ENCODE measurements at regions not wholly inside any gene's neighbourhood (a gene's known extent, or its start where the extent isn't known, plus 50 kb on each side); places are given as distances from the start of the nearest gene placed in this dataset.

DNA sequence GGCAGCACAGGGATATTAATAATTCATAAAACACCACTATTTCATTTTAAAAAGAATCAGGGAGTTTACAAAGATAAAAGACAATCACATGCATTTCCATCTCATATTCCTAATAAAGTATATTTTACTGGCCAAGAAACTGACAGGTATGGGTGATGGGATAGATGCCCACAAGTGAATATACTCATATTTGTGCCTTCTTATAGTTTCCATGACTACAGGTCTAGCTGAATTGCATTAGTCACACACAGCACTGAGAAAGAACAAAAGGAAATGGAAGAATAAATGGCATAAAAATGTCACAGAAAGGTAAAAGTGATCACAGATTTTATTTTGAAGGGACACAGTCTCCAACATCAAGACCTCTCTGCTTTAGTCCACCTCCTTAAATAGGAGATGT lies 193.5 kb downstream of the PLK2 start:
- Histone ChIP-seq H3K4me1 (ENCODE audit: control insufficient read depth, low read depth, low read length) (no peaks in the 10 kb centered on the region), H3K36me3 (ENCODE audit: control insufficient read depth, low read depth, low read length) (no peaks in the 10 kb centered on the region), H3K27ac (ENCODE audit: low read length) (no peak overlapping the region), H3K9me3 (ENCODE audit: control insufficient read depth, low read depth, low read length) (no peaks in the 10 kb centered on the region), H3K9ac (ENCODE audit: low read length) (no peak overlapping the region), H3K27me3 (ENCODE audit: control insufficient read depth, insufficient read depth, low read length) (no peaks in the 10 kb centered on the region), H3K4me3 (ENCODE audit: low read length) (no peak overlapping the region)

DNA sequence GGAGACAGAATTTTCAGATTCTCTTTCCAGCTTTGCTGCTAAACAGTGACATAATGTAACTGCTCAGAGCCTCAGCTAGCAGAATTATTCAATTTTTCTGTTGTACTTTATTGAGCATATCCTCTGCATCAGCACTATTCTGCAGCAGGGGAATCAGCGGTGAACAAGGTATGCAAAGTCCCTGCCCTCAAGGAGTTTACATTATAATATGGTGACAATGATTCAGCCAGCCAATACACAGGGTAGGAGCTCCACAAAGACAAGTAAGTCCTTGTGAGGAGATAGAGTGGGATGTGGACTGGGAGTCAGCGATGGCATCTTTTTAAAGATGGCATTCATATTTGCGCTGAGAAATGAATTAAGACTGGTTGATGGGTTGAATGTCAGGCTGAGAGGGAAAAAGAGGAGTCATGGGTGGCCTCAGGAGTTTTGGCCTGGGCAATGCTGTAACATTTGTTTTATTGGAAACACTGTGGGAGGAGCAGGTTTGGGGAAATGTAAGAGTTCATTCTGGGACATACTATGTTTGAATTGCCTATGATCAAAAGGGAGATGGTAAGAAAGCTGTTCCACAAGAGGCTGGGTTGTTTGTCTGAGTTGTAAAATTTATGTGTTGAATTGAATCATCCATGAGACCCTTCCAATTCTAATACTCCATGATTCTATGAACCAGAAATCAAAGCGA lies 194.5 kb downstream of the PLK2 start:
- H3K27ac ChIP-seq (ENCODE audit: low read length), result no peak overlapping the region
- H3K9ac ChIP-seq (ENCODE audit: low read length), result no peak overlapping the region
- no peaks in the 10 kb centered on the region for H3K4me1 ChIP-seq (ENCODE audit: control insufficient read depth, low read depth, low read length)
- no peaks in the 10 kb centered on the region for H3K36me3 ChIP-seq (ENCODE audit: control insufficient read depth, low read depth, low read length)
- H3K9me3 ChIP-seq (ENCODE audit: control insufficient read depth, low read depth, low read length), result no peaks in the 10 kb centered on the region
- no peaks in the 10 kb centered on the region for H3K27me3 ChIP-seq (ENCODE audit: control insufficient read depth, insufficient read depth, low read length)
- no peak overlapping the region for H3K4me3 ChIP-seq (ENCODE audit: low read length)

DNA sequence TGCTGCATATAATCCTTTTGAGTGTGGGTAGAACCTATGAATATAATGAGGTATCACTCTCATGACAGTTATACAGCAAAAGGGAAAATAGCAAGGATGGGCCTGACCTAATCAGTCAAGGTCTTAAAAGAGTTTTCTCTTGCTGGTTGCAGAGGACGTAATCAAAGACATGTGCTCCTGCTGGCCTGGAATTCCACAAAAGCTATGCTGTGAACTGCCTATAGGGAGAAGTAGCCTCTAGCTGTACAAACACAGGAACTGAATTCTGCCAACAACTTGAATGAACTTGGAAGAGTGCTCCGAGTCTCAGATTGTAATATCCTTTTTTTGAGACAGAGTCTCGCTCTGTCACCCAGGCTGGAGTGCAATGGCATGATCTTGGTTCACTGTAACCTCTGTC lies 195.6 kb downstream of the PLK2 start:
- no peak overlapping the region for H3K27ac ChIP-seq (ENCODE audit: low read length)
- H3K27me3 ChIP-seq (ENCODE audit: control insufficient read depth, insufficient read depth, low read length), result no peaks in the 10 kb centered on the region

DNA sequence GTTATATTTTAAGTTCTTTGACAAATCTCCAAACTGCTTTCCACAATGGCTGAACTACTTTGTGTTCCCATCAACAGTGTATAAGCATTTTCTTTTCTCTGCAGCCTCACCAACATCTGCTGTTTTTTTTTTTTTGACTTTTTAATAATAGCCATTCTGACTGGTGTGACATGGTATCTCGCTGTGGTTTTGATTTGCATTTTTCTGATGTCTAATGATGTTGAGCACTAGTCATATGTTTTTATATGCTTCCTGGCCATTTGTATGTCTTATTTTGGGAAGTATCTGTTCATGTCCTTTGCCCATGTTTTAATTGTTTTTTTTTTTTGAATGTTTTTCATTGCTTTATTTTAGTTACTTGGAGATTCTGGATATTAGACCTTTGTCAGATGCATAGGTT lies 196.6 kb downstream of the PLK2 start:
- H3K4me1 ChIP-seq (ENCODE audit: control insufficient read depth, low read depth, low read length), result peaks cover 10% of the 10 kb centered on the region
- H3K4me3 ChIP-seq (ENCODE audit: low read length), result no peak overlapping the region
- no peaks in the 10 kb centered on the region for H3K9me3 ChIP-seq (ENCODE audit: control insufficient read depth, low read depth, low read length)
- no peak overlapping the region for H3K27ac ChIP-seq (ENCODE audit: low read length)
- H3K9ac ChIP-seq (ENCODE audit: low read length), result no peak overlapping the region
- H3K36me3 ChIP-seq (ENCODE audit: control insufficient read depth, low read depth, low read length), result no peaks in the 10 kb centered on the region
- H3K27me3 ChIP-seq (ENCODE audit: control insufficient read depth, insufficient read depth, low read length), result no peaks in the 10 kb centered on the region

More for the DNA sequence above, 195.6 kb downstream of the PLK2 start:
- H3K9ac ChIP-seq (ENCODE audit: low read length), result no peak overlapping the region
- peaks cover 9% of the 10 kb centered on the region for H3K4me1 ChIP-seq (ENCODE audit: control insufficient read depth, low read depth, low read length)
- H3K36me3 ChIP-seq (ENCODE audit: control insufficient read depth, low read depth, low read length), result no peaks in the 10 kb centered on the region
- no peak overlapping the region for H3K4me3 ChIP-seq (ENCODE audit: low read length)
- H3K9me3 ChIP-seq (ENCODE audit: control insufficient read depth, low read depth, low read length), result no peaks in the 10 kb centered on the region

DNA sequence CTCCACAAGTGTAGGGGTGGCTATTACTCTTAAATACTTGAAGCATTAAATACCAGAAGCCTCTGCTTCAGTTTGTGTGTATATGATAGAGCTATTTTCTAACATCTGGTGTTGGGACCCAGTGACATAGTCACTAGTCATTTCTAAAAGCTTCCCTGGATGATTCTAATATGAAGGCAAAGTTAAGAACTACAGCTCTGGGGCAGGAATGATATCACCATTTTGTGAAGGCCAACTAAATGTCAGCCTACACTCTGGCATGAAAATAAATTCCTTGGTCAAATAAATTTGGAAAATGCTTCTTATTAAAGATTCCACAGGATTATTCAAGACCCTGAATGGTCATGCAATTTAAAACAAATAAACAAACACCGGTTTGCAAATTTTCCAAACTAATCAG lies 197.7 kb downstream of the PLK2 start:
- no peaks in the 10 kb centered on the region for H3K9me3 ChIP-seq (ENCODE audit: control insufficient read depth, low read depth, low read length)
- H3K4me3 ChIP-seq (ENCODE audit: low read length), result no peak overlapping the region
- H3K27me3 ChIP-seq (ENCODE audit: control insufficient read depth, insufficient read depth, low read length), result no peaks in the 10 kb centered on the region
- no peak overlapping the region for H3K9ac ChIP-seq (ENCODE audit: low read length)
- H3K36me3 ChIP-seq (ENCODE audit: control insufficient read depth, low read depth, low read length), result no peaks in the 10 kb centered on the region
- no peak overlapping the region for H3K27ac ChIP-seq (ENCODE audit: low read length)
- H3K4me1 ChIP-seq (ENCODE audit: control insufficient read depth, low read depth, low read length), result peaks cover 10% of the 10 kb centered on the region

DNA sequence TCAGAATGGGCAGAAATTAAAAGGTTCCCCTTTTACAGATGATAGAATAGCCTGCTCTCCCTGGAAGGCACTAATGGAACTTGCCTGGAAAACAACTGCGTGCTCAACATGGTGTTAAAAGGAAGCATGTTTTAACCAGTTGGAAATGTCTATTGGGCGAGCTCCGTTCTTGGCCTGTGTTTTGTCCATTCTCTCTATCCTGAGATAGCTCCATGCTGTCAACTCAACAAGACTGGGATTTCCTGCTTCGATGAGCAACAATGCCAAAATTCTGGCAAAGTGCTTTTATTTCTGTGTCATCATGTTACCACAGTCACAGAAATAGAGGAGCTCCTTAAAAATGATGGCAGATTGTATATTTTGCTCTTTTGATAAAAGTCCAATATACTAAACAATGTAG lies 198.3 kb downstream of the PLK2 start:
- H3K36me3 ChIP-seq (ENCODE audit: control insufficient read depth, low read depth, low read length), result no peaks in the 10 kb centered on the region
- no peaks in the 10 kb centered on the region for H3K27me3 ChIP-seq (ENCODE audit: control insufficient read depth, insufficient read depth, low read length)
- H3K4me3 ChIP-seq (ENCODE audit: low read length), result no peak overlapping the region
- no peaks in the 10 kb centered on the region for H3K9me3 ChIP-seq (ENCODE audit: control insufficient read depth, low read depth, low read length)
- H3K4me1 ChIP-seq (ENCODE audit: control insufficient read depth, low read depth, low read length), result peaks cover 10% of the 10 kb centered on the region
- no peak overlapping the region for H3K9ac ChIP-seq (ENCODE audit: low read length)
- H3K27ac ChIP-seq (ENCODE audit: low read length), result no peak overlapping the region

DNA sequence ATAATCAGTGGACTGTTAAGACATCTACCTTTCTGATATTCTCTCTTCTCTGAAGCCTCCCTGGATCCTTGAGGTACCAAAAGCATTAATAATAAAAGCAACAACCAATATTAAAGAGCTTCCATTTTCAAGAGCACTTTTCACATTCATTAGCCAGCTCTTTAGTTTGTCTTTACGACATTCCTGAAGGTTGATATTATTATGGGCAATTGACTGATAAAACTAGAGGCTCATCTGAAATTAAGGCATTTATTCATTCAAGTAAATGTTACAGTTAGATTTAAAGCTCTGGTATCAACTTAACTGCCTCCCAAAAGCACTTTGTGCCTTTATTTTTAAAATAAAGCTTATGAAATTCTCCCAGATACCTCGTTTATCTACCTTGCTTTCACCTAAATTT lies 199.6 kb downstream of the PLK2 start:
- no peaks in the 10 kb centered on the region for H3K36me3 ChIP-seq (ENCODE audit: control insufficient read depth, low read depth, low read length)

DNA sequence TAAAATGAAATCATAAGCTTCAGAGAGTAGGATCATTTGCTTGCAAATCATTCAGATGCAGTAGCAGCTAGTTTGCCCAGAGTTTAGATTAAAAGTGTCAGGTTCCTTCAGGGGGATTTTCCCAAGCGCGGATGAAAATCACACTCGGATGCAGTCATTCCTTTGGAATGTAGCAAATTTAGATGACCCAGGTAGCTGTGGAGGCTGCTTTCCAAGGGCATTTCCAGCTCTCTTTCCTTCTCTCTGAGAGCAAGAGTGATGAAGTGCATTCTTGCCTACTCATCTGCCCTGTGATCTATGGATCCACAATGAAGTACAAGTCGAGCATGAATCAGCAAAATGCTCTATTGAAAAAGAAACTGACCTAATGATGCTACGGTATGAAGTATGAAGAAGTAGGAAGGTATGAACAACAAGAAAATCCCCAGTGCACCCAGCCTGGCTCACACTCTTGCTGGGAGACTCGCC lies 200.2 kb downstream of the PLK2 start:
- no peaks in the 10 kb centered on the region for H3K36me3 ChIP-seq (ENCODE audit: control insufficient read depth, low read depth, low read length)
- peak overlapping the region; percentile 47 for H3K27ac ChIP-seq (ENCODE audit: low read length)
- no peak overlapping the region for H3K9ac ChIP-seq (ENCODE audit: low read length)
- peaks cover 10% of the 10 kb centered on the region for H3K4me1 ChIP-seq (ENCODE audit: control insufficient read depth, low read depth, low read length)
- H3K27me3 ChIP-seq (ENCODE audit: control insufficient read depth, insufficient read depth, low read length), result no peaks in the 10 kb centered on the region
- no peaks in the 10 kb centered on the region for H3K9me3 ChIP-seq (ENCODE audit: control insufficient read depth, low read depth, low read length)
- H3K4me3 ChIP-seq (ENCODE audit: low read length), result no peak overlapping the region

More for the DNA sequence above, 199.6 kb downstream of the PLK2 start:
- H3K9ac ChIP-seq (ENCODE audit: low read length), result no peak overlapping the region
- peak overlapping the region; percentile 47 for H3K27ac ChIP-seq (ENCODE audit: low read length)
- H3K27me3 ChIP-seq (ENCODE audit: control insufficient read depth, insufficient read depth, low read length), result no peaks in the 10 kb centered on the region
- peaks cover 10% of the 10 kb centered on the region for H3K4me1 ChIP-seq (ENCODE audit: control insufficient read depth, low read depth, low read length)
- H3K9me3 ChIP-seq (ENCODE audit: control insufficient read depth, low read depth, low read length), result no peaks in the 10 kb centered on the region
- no peak overlapping the region for H3K4me3 ChIP-seq (ENCODE audit: low read length)

DNA sequence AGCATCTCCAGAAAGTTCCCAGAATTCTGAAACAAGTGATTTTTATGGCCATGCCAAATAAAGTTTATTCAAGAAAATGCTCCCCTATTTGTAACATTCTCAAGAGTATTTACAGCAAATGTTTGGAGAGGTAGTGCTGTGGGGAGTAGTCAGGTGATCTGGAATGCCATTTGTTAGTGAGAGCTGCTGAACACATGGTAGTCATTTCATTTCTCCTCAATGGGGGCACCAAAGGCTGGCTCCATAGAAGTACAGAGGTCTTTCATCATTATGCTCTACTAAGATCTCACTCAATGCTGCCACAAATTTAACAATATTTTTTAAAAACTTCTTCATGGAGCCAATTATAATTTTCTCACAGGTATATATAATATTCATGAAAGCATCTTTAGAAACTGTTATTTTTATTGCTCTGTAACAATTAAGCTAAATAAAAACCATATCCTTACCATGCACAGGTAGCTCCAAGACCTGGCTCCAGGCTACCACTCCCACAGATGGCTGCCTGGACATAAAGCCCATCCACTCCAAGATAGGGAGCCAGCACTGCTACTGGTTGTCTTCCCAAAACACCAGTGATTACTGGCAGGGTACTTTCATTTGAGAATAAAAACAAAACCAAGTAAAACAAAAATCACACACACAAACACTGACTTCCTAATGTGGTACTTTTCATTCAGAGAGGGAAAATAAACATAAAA lies 200.8 kb downstream of the PLK2 start:
- Histone ChIP-seq H3K4me1 (ENCODE audit: control insufficient read depth, low read depth, low read length) (peaks cover 10% of the 10 kb centered on the region), H3K27ac (ENCODE audit: low read length) (no peak overlapping the region), H3K36me3 (ENCODE audit: control insufficient read depth, low read depth, low read length) (no peaks in the 10 kb centered on the region), H3K27me3 (ENCODE audit: control insufficient read depth, insufficient read depth, low read length) (no peaks in the 10 kb centered on the region), H3K4me3 (ENCODE audit: low read length) (no peak overlapping the region), H3K9me3 (ENCODE audit: control insufficient read depth, low read depth, low read length) (no peaks in the 10 kb centered on the region), H3K9ac (ENCODE audit: low read length) (no peak overlapping the region)

DNA sequence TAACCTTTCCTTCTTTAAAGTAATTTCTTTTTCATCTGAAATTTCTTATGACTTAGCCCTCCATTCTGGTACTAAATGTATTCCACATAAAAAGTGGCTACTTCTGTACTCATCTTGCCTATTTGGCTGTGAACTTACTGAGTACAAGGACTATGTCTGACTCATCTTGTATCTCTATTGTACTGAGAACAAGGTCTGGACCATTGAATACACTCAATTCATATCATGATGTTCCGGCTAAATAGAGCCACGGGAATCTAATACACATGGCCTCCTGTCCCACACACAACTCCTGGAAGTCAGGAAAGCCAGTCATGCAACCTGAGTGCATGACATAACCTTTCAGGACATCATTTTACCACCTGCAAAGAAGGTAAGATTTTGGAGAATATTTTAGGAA lies 203.9 kb downstream of the PLK2 start:
- H3K9ac ChIP-seq (ENCODE audit: low read length), result no peak overlapping the region
- no peaks in the 10 kb centered on the region for H3K27me3 ChIP-seq (ENCODE audit: control insufficient read depth, insufficient read depth, low read length)
- H3K36me3 ChIP-seq (ENCODE audit: control insufficient read depth, low read depth, low read length), result no peaks in the 10 kb centered on the region
- H3K4me1 ChIP-seq (ENCODE audit: control insufficient read depth, low read depth, low read length), result peaks cover 10% of the 10 kb centered on the region
- no peak overlapping the region for H3K27ac ChIP-seq (ENCODE audit: low read length)
- no peaks in the 10 kb centered on the region for H3K9me3 ChIP-seq (ENCODE audit: control insufficient read depth, low read depth, low read length)
- H3K4me3 ChIP-seq (ENCODE audit: low read length), result no peak overlapping the region

DNA sequence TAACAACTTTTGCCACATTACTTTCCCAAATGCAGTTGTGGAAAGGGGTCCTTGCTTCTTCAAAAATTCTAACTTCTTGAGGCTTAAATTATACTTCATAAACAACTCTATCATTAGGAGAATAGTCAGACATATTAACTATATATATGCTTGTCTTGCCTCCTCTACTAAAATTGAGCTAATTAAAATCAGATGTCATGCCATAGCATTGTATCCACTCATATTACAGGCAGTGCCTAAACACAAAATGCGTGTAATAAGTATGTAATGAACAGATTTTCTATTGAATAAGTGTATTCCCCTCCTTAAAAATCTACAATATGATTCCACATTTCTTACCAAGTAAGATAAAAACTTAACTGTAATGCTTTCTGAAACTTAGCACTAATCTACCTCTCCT lies 204.5 kb downstream of the PLK2 start:
- H3K9me3 ChIP-seq (ENCODE audit: control insufficient read depth, low read depth, low read length), result no peaks in the 10 kb centered on the region
- H3K27ac ChIP-seq (ENCODE audit: low read length), result no peak overlapping the region
- no peak overlapping the region for H3K4me3 ChIP-seq (ENCODE audit: low read length)
- H3K9ac ChIP-seq (ENCODE audit: low read length), result no peak overlapping the region
- H3K4me1 ChIP-seq (ENCODE audit: control insufficient read depth, low read depth, low read length), result peaks cover 10% of the 10 kb centered on the region
- H3K27me3 ChIP-seq (ENCODE audit: control insufficient read depth, insufficient read depth, low read length), result no peaks in the 10 kb centered on the region
- H3K36me3 ChIP-seq (ENCODE audit: control insufficient read depth, low read depth, low read length), result no peaks in the 10 kb centered on the region

DNA sequence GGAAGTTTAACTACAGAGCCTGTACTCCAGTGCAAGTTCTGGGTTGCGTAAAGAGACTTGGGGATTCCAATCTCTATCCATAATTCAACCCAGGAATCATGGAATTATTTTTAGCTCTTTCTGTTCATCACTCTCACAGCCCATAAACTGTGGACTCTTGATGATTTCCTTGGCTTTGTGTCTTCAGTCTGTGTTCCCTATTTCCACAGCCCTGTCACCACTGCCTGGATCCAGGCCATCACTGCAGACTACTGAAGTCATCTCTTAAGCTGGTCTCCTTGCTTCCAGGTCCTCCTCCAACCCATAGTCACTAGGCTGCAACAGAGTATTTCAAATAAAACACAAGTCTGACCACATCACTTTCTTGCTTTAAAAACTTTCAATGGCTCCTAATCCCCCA lies 211.7 kb downstream of the PLK2 start:
- Histone ChIP-seq H3K4me1 (ENCODE audit: control insufficient read depth, low read depth, low read length) (no peaks in the 10 kb centered on the region), H3K9me3 (ENCODE audit: control insufficient read depth, low read depth, low read length) (no peaks in the 10 kb centered on the region), H3K4me3 (ENCODE audit: low read length) (no peak overlapping the region), H3K36me3 (ENCODE audit: control insufficient read depth, low read depth, low read length) (no peaks in the 10 kb centered on the region), H3K9ac (ENCODE audit: low read length) (no peak overlapping the region), H3K27ac (ENCODE audit: low read length) (no peak overlapping the region), H3K27me3 (ENCODE audit: control insufficient read depth, insufficient read depth, low read length) (no peaks in the 10 kb centered on the region)
